Activated CD8-positive, alpha-beta T cell treated with anti-CD3 and anti-CD28 coated beads for 36 hours (primary cell): ENCODE measurements at regions not wholly inside any gene's neighbourhood (a gene's known extent, or its start where the extent isn't known, plus 50 kb on each side); places are given as distances from the start of the nearest gene placed in this dataset.

Experiments used
- ATAC-seq: fragments of 200-7000 bp; cut with Tn5 transposase; one replicate; pipeline ENCODE4 v1.10.0; 2021; ENCODE audit warnings: mild to moderate bottlenecking, moderate library complexity
- CTCF ChIA-PET: fragments of 350-600 bp; sonication (Branson Sonifier 250); formaldehyde crosslinking; loops from one replicate; lab custom pipeline; 2021; ENCODE audit warnings: antibody characterized with exemption; lab: Charles Lee
- POLR2A ChIA-PET: fragments of 350-600 bp; sonication (Branson Sonifier 250); formaldehyde crosslinking; loops from one replicate; lab custom pipeline; 2021; ENCODE audit warnings: antibody characterized with exemption; lab: Charles Lee
- DNase-seq: peaks from one replicate; pipeline ENCODE4 v3.0.0-alpha.2; 2020
- H3K27ac Mint-ChIP-seq: one replicate; pipeline ENCODE4 v1.8.0; 2021; ENCODE audit warnings: mild to moderate bottlenecking, mixed read lengths
- H3K27me3 Mint-ChIP-seq: one replicate; pipeline ENCODE4 v1.8.0; 2021; ENCODE audit warnings: mixed read lengths
- H3K36me3 Mint-ChIP-seq: one replicate; pipeline ENCODE4 v1.8.0; 2021; ENCODE audit warnings: low read depth, mixed read lengths
- H3K4me1 Mint-ChIP-seq: one replicate; pipeline ENCODE4 v1.8.0; 2021; ENCODE audit warnings: low read depth, mixed read lengths
- H3K4me3 Mint-ChIP-seq: one replicate; pipeline ENCODE4 v1.8.0; 2021; ENCODE audit warnings: mild to moderate bottlenecking, moderate library complexity, mixed read lengths
- H3K9me3 Mint-ChIP-seq: one replicate; pipeline ENCODE4 v1.8.0; 2021; ENCODE audit warnings: mixed read lengths
- CTCF ChIP-seq: fragments of 200-600 bp; IDR thresholded peaks from one replicate; pipeline ENCODE4 v1.8.0; 2022; ENCODE audit warnings: antibody characterized with exemption, mild to moderate bottlenecking
- intact Hi-C: fragments of 100-400 bp; cut with micrococcal nuclease; formaldehyde crosslinking; loops from one replicate; pipeline ENCODE4 v1.10.0; 2022

GRCh38 chr3:73718326-73719110 lies 93.8 kb upstream of the PDZRN3 start:
- no peak overlapping the region for H3K27ac Mint-ChIP-seq
- no peaks in the 10 kb centered on the region for H3K36me3 Mint-ChIP-seq

GRCh38 chr3:73716418-73716817 lies 91.7 kb upstream of the PDZRN3 start:
- Mint-ChIP-seq H3K36me3 (no peaks in the 10 kb centered on the region), H3K27me3 (no peaks in the 10 kb centered on the region), H3K4me1 (no peaks in the 10 kb centered on the region), H3K4me3 (no peak overlapping the region), H3K9me3 (no peaks in the 10 kb centered on the region), H3K27ac (no peak overlapping the region)
- POLR2A ChIA-PET, result no interaction called here
- ATAC-seq, result no peak
- no peak for TF ChIP-seq CTCF
- CTCF ChIA-PET, result no interaction called here
- no peak for DNase-seq
- intact Hi-C loops, result no loop called here

More at GRCh38 chr3:73718326-73719110, 93.8 kb upstream of the PDZRN3 start:
- H3K4me3 Mint-ChIP-seq, result no peak overlapping the region
- no peaks in the 10 kb centered on the region for H3K4me1 Mint-ChIP-seq
- no peak for DNase-seq
- ChIA-PET CTCF (no interaction called here), POLR2A (no interaction called here)
- H3K9me3 Mint-ChIP-seq, result no peaks in the 10 kb centered on the region
- no peaks in the 10 kb centered on the region for H3K27me3 Mint-ChIP-seq
- intact Hi-C loops, result no loop called here
- no peak for TF ChIP-seq CTCF
- no peak for ATAC-seq

- no peaks in the 10 kb centered on the region for H3K4me1 Mint-ChIP-seq
- intact Hi-C loops, result no loop called here
- no peaks in the 10 kb centered on the region for H3K27me3 Mint-ChIP-seq
- DNase-seq (no peak), ATAC-seq (no peak)
- peaks cover 3% of the 10 kb centered on the region for H3K9me3 Mint-ChIP-seq
- CTCF ChIA-PET, result no interaction called here
- POLR2A ChIA-PET, result no interaction called here
- no peak overlapping the region for H3K27ac Mint-ChIP-seq
- no peak for TF ChIP-seq CTCF
- no peak overlapping the region for H3K4me3 Mint-ChIP-seq
- no peaks in the 10 kb centered on the region for H3K36me3 Mint-ChIP-seq
Measured at GRCh38 chr3:73710340-73710739, 85.6 kb upstream of the PDZRN3 start.

- no peak for TF ChIP-seq CTCF
- ATAC-seq, result no peak
- H3K36me3 Mint-ChIP-seq, result no peaks in the 10 kb centered on the region
- POLR2A ChIA-PET, result no interaction called here
- intact Hi-C loops, result no loop called here
- peaks cover 3% of the 10 kb centered on the region for H3K9me3 Mint-ChIP-seq
- H3K4me3 Mint-ChIP-seq, result no peak overlapping the region
- CTCF ChIA-PET, result no interaction called here
- no peak overlapping the region for H3K27ac Mint-ChIP-seq
- no peaks in the 10 kb centered on the region for H3K4me1 Mint-ChIP-seq
- H3K27me3 Mint-ChIP-seq, result no peaks in the 10 kb centered on the region
- DNase-seq, result no peak
Measured at GRCh38 chr3:73709712-73710111, 85.0 kb upstream of the PDZRN3 start.

GRCh38 chr3:73708956-73709355 lies 84.2 kb upstream of the PDZRN3 start:
- H3K9me3 Mint-ChIP-seq, result peaks cover 3% of the 10 kb centered on the region
- H3K36me3 Mint-ChIP-seq, result no peaks in the 10 kb centered on the region
- no peak overlapping the region for H3K4me3 Mint-ChIP-seq
- no peak for DNase-seq
- no peaks in the 10 kb centered on the region for H3K27me3 Mint-ChIP-seq
- ChIA-PET CTCF (no interaction called here), POLR2A (no interaction called here)
- intact Hi-C loops, result no loop called here
- no peak for ATAC-seq
- H3K27ac Mint-ChIP-seq, result no peak overlapping the region
- H3K4me1 Mint-ChIP-seq, result no peaks in the 10 kb centered on the region
- TF ChIP-seq CTCF, result no peak
